SK-N-MC (cell line): ENCODE measurements at regions not wholly inside any gene's neighbourhood (a gene's known extent, or its start where the extent isn't known, plus 50 kb on each side); places are given as distances from the start of the nearest gene placed in this dataset.

Source experiments
- EZH2 ChIP-seq: fragments of 200-600 bp; sonication (generic); IDR thresholded peaks from one replicate; pipeline ENCODE4 v1.6.1; 2017; ENCODE audit warnings: antibody characterized with exemption
- POLR2AphosphoS5 ChIP-seq: IDR thresholded peaks from 2 replicates; pipeline ENCODE4 v1.6.1; 2012; ENCODE audit warnings: mild to moderate bottlenecking, low read depth, low read length, borderline replicate concordance

GRCh38 chr12:5185435-5186069, 141.9 kb downstream of the KCNA5 start:
- no peak for TF ChIP-seq POLR2AphosphoS5
- TF ChIP-seq EZH2, result no peak
